Keratinocyte (primary cell): ENCODE measurements at regions not wholly inside any gene's neighbourhood (a gene's known extent, or its start where the extent isn't known, plus 50 kb on each side); places are given as distances from the start of the nearest gene placed in this dataset.
"Not testable (repeated sequence)": the region's sequence is repeated elsewhere in the genome, so short reads cannot be mapped to it uniquely, and the experiment has no call there.

Source experiments
- DNase-seq: peaks from one replicate; pipeline ENCODE4 v3.0.0-alpha.2; 2011; ENCODE audit warnings: low read depth, missing footprints, low spot score
- FAIRE-seq: peaks from 2 replicates; lab custom pipeline; 2011; peaks lifted over from hg19 to GRCh38; lab: Jason Lieb, UNC
- H2AFZ ChIP-seq: 2 replicates; pipeline ENCODE4 v1.6.0; 2012; ENCODE audit warnings: low read length, control low read depth, inconsistent platforms; ENCODE audit not compliant: control insufficient read depth
- H3K27ac ChIP-seq: 2 replicates; pipeline ENCODE4 v1.5.1; 2011; ENCODE audit warnings: low read length; ENCODE audit not compliant: control insufficient read depth, insufficient read depth
- H3K27me3 ChIP-seq: 3 replicates; pipeline ENCODE4 v1.6.0; 2011; ENCODE audit warnings: low read length; ENCODE audit not compliant: control insufficient read depth, insufficient read depth; ENCODE audit errors: extremely low read depth
- H3K36me3 ChIP-seq, 2 experiments: 2 replicates in 1 of 2; 3 replicates in 1 of 2; pipeline ENCODE4 v1.5.1; 2011; ENCODE audit warnings: low read length in 2 of 2, mild to moderate bottlenecking in 1 of 2; ENCODE audit not compliant: control insufficient read depth in 2 of 2, insufficient read depth in 2 of 2; ENCODE audit errors: extremely low read depth in 1 of 2
- H3K4me1 ChIP-seq: 3 replicates; pipeline ENCODE4 v1.5.1; 2011; ENCODE audit warnings: low read length; ENCODE audit not compliant: control insufficient read depth, insufficient read depth; ENCODE audit errors: extremely low read depth
- H3K4me2 ChIP-seq: 3 replicates; pipeline ENCODE4 v1.6.0; 2011; ENCODE audit warnings: low read depth, low read length; ENCODE audit not compliant: control insufficient read depth, insufficient read depth; ENCODE audit errors: extremely low read depth
- H3K4me3 ChIP-seq, 3 experiments: fragments of 200-600 bp in 1 of 3; sonication (generic) in 1 of 3; 2 replicates in 2 of 3; 3 replicates in 1 of 3; pipeline ENCODE4 v1.5.1; 2011 to 2016; ENCODE audit warnings: low read length in 3 of 3, mild to moderate bottlenecking in 3 of 3, control low read depth in 2 of 3, inconsistent platforms in 1 of 3, low read depth in 1 of 3, mixed read lengths in 1 of 3, mixed run types in 1 of 3, moderate library complexity in 1 of 3; ENCODE audit not compliant: control insufficient read depth in 2 of 3, insufficient read depth in 2 of 3; ENCODE audit errors: extremely low read depth in 1 of 3
- H3K79me2 ChIP-seq: 2 replicates; pipeline ENCODE4 v1.6.0; 2012; ENCODE audit warnings: low read length; ENCODE audit not compliant: control insufficient read depth, insufficient read depth
- H3K9ac ChIP-seq: 3 replicates; pipeline ENCODE4 v1.6.0; 2011; ENCODE audit warnings: low read length; ENCODE audit not compliant: control insufficient read depth, insufficient read depth; ENCODE audit errors: extremely low read depth
- H3K9me1 ChIP-seq: 3 replicates; pipeline ENCODE4 v1.6.0; 2011; ENCODE audit warnings: low read length; ENCODE audit not compliant: control insufficient read depth, insufficient read depth; ENCODE audit errors: extremely low read depth
- H3K9me3 ChIP-seq: 2 replicates; pipeline ENCODE4 v1.5.1; 2012; ENCODE audit warnings: low read depth, low read length; ENCODE audit not compliant: control insufficient read depth
- H4K20me1 ChIP-seq: 3 replicates; pipeline ENCODE4 v1.6.0; 2011; ENCODE audit warnings: low read length; ENCODE audit not compliant: control insufficient read depth, insufficient read depth; ENCODE audit errors: extremely low read depth
- EZH2 ChIP-seq: IDR thresholded peaks from one replicate; pipeline ENCODE4 v1.6.1; 2012; ENCODE audit warnings: inconsistent platforms, mild to moderate bottlenecking, low read length, moderate library complexity
- dilution Hi-C: fragments of 300-500 bp; cut with MboI; formaldehyde crosslinking; loops from one replicate; pipeline ENCODE4 v1.7.0; 2020; ENCODE audit warnings: low sequenced_read_pairs; ENCODE audit not compliant: extremely low pct_ligation_motif_present
- TF ChIP-seq, protein P1 (sequence below), 3 experiments: IDR thresholded peaks in 1 of 3; conservative IDR thresholded peaks in 1 of 3; optimal IDR thresholded peaks in 1 of 3; 2 replicates in 2 of 3; 3 replicates in 1 of 3; pipeline versions ENCODE3 to v1.5.1; 2011; ENCODE audit warnings: low read length in 3 of 3, mild to moderate bottlenecking in 3 of 3, moderate library complexity in 2 of 3, control low read depth in 1 of 3, inconsistent platforms in 1 of 3; ENCODE audit not compliant: insufficient read depth in 2 of 3; ENCODE audit errors: extremely low read depth in 1 of 3

DNA sequence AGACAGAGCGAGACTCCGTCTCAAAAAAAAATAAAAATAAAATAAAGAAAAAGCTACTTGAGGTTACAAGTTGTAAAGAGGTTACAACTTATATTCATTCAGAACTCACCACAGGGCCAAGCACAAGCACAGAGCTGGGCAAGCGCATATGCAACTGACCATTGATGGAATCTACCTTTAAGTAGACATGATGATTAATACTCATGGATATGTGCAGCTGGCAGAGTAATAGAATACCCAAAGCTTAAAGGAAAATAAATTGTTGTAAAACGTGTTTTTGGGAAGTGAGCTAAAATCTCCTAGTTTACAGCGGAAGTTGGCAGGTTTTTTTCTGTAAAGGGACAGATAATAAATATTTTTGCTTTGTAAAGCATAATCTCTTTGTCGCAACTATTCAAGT is 111.6 kb downstream of the TMEM168 start:
- Histone ChIP-seq H3K9ac (no peak overlapping the region), H3K9me1 (no peaks in the 10 kb centered on the region), H3K27ac (no peak overlapping the region), H3K4me1 (no peaks in the 10 kb centered on the region), H3K9me3 (no peaks in the 10 kb centered on the region), H3K4me2 (no peak overlapping the region), H3K27me3 (no peaks in the 10 kb centered on the region), H3K79me2 (no peaks in the 10 kb centered on the region), H3K36me3 (no peaks in the 10 kb centered on the region), H2AFZ (no peak overlapping the region), H3K4me3 (no peak overlapping the region), H4K20me1 (no peaks in the 10 kb centered on the region)
- no peak for DNase-seq
- TF ChIP-seq, protein P1, sequence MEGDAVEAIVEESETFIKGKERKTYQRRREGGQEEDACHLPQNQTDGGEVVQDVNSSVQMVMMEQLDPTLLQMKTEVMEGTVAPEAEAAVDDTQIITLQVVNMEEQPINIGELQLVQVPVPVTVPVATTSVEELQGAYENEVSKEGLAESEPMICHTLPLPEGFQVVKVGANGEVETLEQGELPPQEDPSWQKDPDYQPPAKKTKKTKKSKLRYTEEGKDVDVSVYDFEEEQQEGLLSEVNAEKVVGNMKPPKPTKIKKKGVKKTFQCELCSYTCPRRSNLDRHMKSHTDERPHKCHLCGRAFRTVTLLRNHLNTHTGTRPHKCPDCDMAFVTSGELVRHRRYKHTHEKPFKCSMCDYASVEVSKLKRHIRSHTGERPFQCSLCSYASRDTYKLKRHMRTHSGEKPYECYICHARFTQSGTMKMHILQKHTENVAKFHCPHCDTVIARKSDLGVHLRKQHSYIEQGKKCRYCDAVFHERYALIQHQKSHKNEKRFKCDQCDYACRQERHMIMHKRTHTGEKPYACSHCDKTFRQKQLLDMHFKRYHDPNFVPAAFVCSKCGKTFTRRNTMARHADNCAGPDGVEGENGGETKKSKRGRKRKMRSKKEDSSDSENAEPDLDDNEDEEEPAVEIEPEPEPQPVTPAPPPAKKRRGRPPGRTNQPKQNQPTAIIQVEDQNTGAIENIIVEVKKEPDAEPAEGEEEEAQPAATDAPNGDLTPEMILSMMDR (optimal IDR thresholded peaks at IDR 0.05 in 1 of 3, IDR thresholded peaks at IDR 0.05 in 1 of 3, conservative IDR thresholded peaks at IDR 0.05 in 1 of 3; ENCODE audit: extremely low read depth in 1 of 3, insufficient read depth in 2 of 3, low read length in 3 of 3) = no peak
- TF ChIP-seq EZH2 = no peak
- FAIRE-seq = no peak
- dilution Hi-C loops = no loop called here

DNA sequence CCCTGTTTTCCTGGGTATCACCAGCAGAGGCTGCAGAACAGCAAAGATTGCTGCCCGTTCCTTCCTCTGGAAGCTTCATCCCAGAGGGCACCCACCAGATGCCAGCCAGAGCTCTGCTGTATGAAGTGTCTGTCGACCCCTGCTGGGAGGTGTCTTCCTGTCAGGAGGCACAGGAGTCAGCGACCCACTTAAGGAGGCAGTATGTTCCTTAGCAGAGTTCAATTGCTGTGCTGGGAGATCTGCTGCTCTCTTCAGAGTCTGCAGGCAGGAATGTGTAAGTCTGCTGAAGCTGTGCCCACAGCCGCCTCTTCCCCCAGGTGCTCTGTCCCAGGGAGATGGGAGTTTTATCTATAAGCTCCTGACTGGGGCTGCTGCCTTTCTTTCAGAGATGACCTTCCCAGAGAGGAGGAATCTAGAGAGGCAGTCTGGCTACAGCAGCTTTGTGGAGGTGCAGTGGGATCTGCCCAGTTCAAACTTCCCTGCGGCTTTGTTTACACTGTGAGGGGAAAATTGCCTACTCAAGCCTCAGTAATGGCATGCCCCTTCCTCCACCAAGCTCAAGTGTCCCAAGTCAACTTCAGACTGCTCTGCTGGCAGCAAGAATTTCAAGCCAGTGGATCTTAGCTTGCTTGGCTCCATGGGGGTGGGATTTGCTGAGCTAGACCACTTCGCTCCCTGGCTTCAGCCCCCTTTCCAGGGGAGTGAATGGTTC is 100.6 kb downstream of the TMEM168 start:
- H3K4me2 ChIP-seq, H2AFZ ChIP-seq, H3K79me2 ChIP-seq, H3K27me3 ChIP-seq, H3K4me1 ChIP-seq, H3K9me1 ChIP-seq, DNase-seq, H3K9ac ChIP-seq, dilution Hi-C loops, H4K20me1 ChIP-seq, H3K4me3 ChIP-seq, H3K9me3 ChIP-seq, H3K36me3 ChIP-seq, H3K27ac ChIP-seq, FAIRE-seq: not testable (repeated sequence)

DNA sequence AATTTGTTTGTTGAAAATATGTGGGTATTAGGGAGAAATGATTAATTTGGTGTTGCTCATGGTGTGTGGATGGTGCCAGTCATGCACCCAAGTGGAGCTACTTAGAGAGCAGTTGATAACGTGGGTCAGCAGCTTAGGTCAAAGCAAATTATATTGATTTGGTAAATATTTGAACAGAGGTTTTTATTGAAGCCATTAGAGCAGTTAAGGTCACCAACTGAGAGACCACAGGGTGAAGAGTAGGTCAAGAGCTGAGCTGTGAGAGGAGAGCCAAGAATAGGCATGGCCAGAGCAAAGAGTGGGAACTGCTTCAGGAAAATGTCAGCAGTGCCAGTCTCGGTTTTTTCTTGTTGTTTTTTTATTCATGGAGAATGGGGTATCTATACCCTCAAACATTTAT is 97.9 kb downstream of the TMEM168 start:
- Histone ChIP-seq H3K27ac (no peak overlapping the region), H3K79me2 (no peaks in the 10 kb centered on the region), H3K4me1 (no peaks in the 10 kb centered on the region), H3K4me3 (no peak overlapping the region), H3K36me3 (no peaks in the 10 kb centered on the region), H2AFZ (no peak overlapping the region), H3K4me2 (no peak overlapping the region), H3K9me1 (no peaks in the 10 kb centered on the region), H4K20me1 (no peaks in the 10 kb centered on the region), H3K9me3 (no peaks in the 10 kb centered on the region), H3K9ac (no peak overlapping the region), H3K27me3 (no peaks in the 10 kb centered on the region)
- FAIRE-seq (no peak), DNase-seq (no peak)
- dilution Hi-C loops = no loop called here
- TF ChIP-seq, protein P1 (optimal IDR thresholded peaks at IDR 0.05 in 1 of 3, IDR thresholded peaks at IDR 0.05 in 1 of 3, conservative IDR thresholded peaks at IDR 0.05 in 1 of 3; ENCODE audit: extremely low read depth in 1 of 3, insufficient read depth in 2 of 3, low read length in 3 of 3) = no peak
- no peak for TF ChIP-seq EZH2

DNA sequence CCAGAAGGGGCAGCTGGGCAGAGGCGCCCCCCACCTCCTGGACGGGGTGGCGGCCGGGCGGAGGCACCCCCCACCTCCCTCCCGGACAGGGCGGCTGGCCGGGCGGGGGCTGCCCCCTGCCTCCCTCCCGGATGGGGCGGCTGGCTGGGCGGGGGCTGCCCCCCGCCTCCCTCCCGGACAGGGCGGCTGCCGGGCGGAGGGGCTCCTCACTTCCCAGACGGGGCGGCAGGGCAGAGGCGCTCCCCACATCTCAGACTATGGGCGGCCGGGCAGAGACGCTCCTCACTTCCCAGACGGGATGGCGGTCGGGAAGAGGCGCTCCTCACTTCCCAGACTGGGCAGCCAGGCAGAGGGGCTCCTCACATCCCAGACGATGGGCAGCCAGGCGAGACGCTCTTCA is 93.0 kb downstream of the TMEM168 start:
- H3K9me1 ChIP-seq, H3K4me1 ChIP-seq, H3K27me3 ChIP-seq, H2AFZ ChIP-seq, H3K9me3 ChIP-seq, H4K20me1 ChIP-seq, H3K36me3 ChIP-seq, FAIRE-seq, H3K79me2 ChIP-seq, dilution Hi-C loops, DNase-seq, H3K4me3 ChIP-seq, H3K4me2 ChIP-seq, H3K9ac ChIP-seq, H3K27ac ChIP-seq: not testable (repeated sequence)
